A549 (cell line): ENCODE measurements at regions not wholly inside any gene's neighbourhood (a gene's known extent, or its start where the extent isn't known, plus 50 kb on each side); places are given as distances from the start of the nearest gene placed in this dataset.
A peak's percentile ranks its signal among the peaks of the same experiment; 100 is the strongest.

ENCODE experiments used
- ATAC-seq, 2 experiments: fragments of 200-7000 bp in 1 of 2; fragments of >200 bp in 1 of 2; cut with Nextera tagmentation in 1 of 2; cut with Tn5 transposase in 1 of 2; 3 replicates each; pipeline versions ENCODE4 v1.8.0 to v1.9.1; 2018 to 2020; ENCODE audit warnings: mild to moderate bottlenecking in 1 of 2, moderate library complexity in 1 of 2
- CTCF ChIA-PET: fragments of 300-600 bp; sonication (Branson Sonifier 250); formaldehyde crosslinking; extraction: SDS; loops from one replicate; lab custom pipeline; 2021; ENCODE audit warnings: antibody characterized with exemption, inconsistent platforms; lab: Yijun Ruan, JAX
- POLR2A ChIA-PET: fragments of 350-600 bp; formaldehyde crosslinking; extraction: SDS; loops from one replicate; lab custom pipeline; 2021; ENCODE audit warnings: antibody characterized with exemption, inconsistent platforms; lab: Yijun Ruan, JAX
- DNase-seq, 2 experiments: peaks; one replicate each; pipeline versions ENCODE4 v3.0.0 to v3.0.0-alpha.2; 2011 to 2016; ENCODE audit warnings: low read depth in 1 of 2, low spot score in 1 of 2
- FAIRE-seq: peaks from 2 replicates; lab custom pipeline; 2011; peaks lifted over from hg19 to GRCh38; lab: Jason Lieb, UNC
- H3K27ac ChIP-seq, 2 experiments: fragments of >200 bp; sonication (Bioruptor Twin); formaldehyde crosslinking; 3 replicates each; pipeline ENCODE4 v1.5.1; 2016 to 2017
- H3K4me1 ChIP-seq: fragments of >200 bp; sonication (Bioruptor Twin); formaldehyde crosslinking; 3 replicates; pipeline ENCODE4 v1.6.1; 2016
- H3K4me2 ChIP-seq: fragments of >200 bp; sonication (Bioruptor Twin); formaldehyde crosslinking; 3 replicates; pipeline ENCODE4 v1.6.1; 2016
- H3K4me3 ChIP-seq: fragments of >200 bp; sonication (Bioruptor Twin); formaldehyde crosslinking; 3 replicates; pipeline ENCODE4 v1.5.1; 2016
- H3K9me3 ChIP-seq: fragments of >200 bp; sonication (Bioruptor Twin); formaldehyde crosslinking; 3 replicates; pipeline ENCODE4 v1.6.1; 2016
- ATOH8 ChIP-seq: fragments of 250-450 bp; sonication (Bioruptor Pico); IDR thresholded peaks from 2 replicates; pipeline ENCODE4 v1.5.0; 2020; ENCODE audit warnings: low read depth, mild to moderate bottlenecking, moderate library complexity
- CEBPB ChIP-seq, 2 experiments: fragments of >200 bp in 1 of 2; sonication (Bioruptor Twin) in 1 of 2; formaldehyde crosslinking in 1 of 2; IDR thresholded peaks; 2 replicates each; pipeline ENCODE4 v1.6.1; 2012 to 2016
- ELK1 ChIP-seq: fragments of 150-350 bp; IDR thresholded peaks from 2 replicates; pipeline ENCODE4 v1.6.1; 2014; ENCODE audit warnings: low read depth, mild to moderate bottlenecking, low read length
- ESRRA ChIP-seq: fragments of 150-350 bp; IDR thresholded peaks from 2 replicates; pipeline ENCODE4 v1.6.1; 2014; ENCODE audit warnings: mild to moderate bottlenecking, low read length, borderline replicate concordance
- HES2 ChIP-seq: fragments of >200 bp; sonication (Bioruptor Twin); formaldehyde crosslinking; IDR thresholded peaks from 2 replicates; pipeline ENCODE4 v1.6.1; 2016
- HOXA7 ChIP-seq: fragments of 250-450 bp; sonication (Bioruptor Pico); IDR thresholded peaks from 2 replicates; pipeline ENCODE4 v1.5.0; 2020; ENCODE audit warnings: mild to moderate bottlenecking, moderate library complexity
- HOXB5 ChIP-seq: fragments of 250-450 bp; sonication (Bioruptor Pico); IDR thresholded peaks from 2 replicates; pipeline ENCODE4 v1.5.0; 2020; ENCODE audit warnings: mild to moderate bottlenecking, moderate library complexity
- JUNB ChIP-seq: fragments of >200 bp; sonication (Bioruptor Twin); formaldehyde crosslinking; IDR thresholded peaks from 2 replicates; pipeline ENCODE4 v1.6.1; 2016
- MAX ChIP-seq: IDR thresholded peaks from 2 replicates; pipeline ENCODE4 v1.6.1; 2012
- NFE2L2 ChIP-seq: fragments of 150-350 bp; conservative IDR thresholded peaks from 2 replicates; pipeline ENCODE4 v1.6.1; 2014; ENCODE audit warnings: low read length
- NPAS2 ChIP-seq: fragments of 250-450 bp; sonication (Bioruptor Pico); IDR thresholded peaks from 2 replicates; pipeline ENCODE4 v1.8.0; 2022; ENCODE audit warnings: mild to moderate bottlenecking, moderate library complexity, borderline replicate concordance
- PHF8 ChIP-seq: fragments of 200-600 bp; sonication (generic); IDR thresholded peaks from 2 replicates; pipeline ENCODE4 v1.6.1; 2016; ENCODE audit warnings: low read depth, mild to moderate bottlenecking, antibody characterized with exemption, moderate library complexity, borderline replicate concordance
- RAD21 ChIP-seq, 2 experiments: fragments of >200 bp in 1 of 2; sonication (Bioruptor Twin) in 1 of 2; formaldehyde crosslinking in 1 of 2; IDR thresholded peaks in 1 of 2; conservative IDR thresholded peaks in 1 of 2; 2 replicates in 1 of 2; 3 replicates in 1 of 2; pipeline ENCODE4 v1.6.1; 2012 to 2018; ENCODE audit warnings: inconsistent platforms in 1 of 2
- RARB ChIP-seq: fragments of 250-450 bp; sonication (Bioruptor Pico); IDR thresholded peaks from 2 replicates; pipeline ENCODE4 v1.8.0; 2021; ENCODE audit warnings: mild to moderate bottlenecking, moderate library complexity
- RCOR1 ChIP-seq: fragments of 150-350 bp; IDR thresholded peaks from 2 replicates; pipeline ENCODE4 v1.6.1; 2014; ENCODE audit warnings: antibody characterized with exemption, low read length, low read depth
- REST ChIP-seq: fragments of 200-600 bp; sonication (generic); IDR thresholded peaks from 2 replicates; pipeline ENCODE4 v1.6.1; 2016; ENCODE audit warnings: antibody characterized with exemption, mild to moderate bottlenecking, moderate library complexity
- RFX5 ChIP-seq: fragments of 450-650 bp; IDR thresholded peaks from 2 replicates; pipeline ENCODE4 v1.7.1; 2014; ENCODE audit warnings: antibody characterized with exemption, mild to moderate bottlenecking, moderate library complexity
- SREBF2 ChIP-seq: fragments of 450-650 bp; IDR thresholded peaks from 2 replicates; pipeline ENCODE4 v1.6.1; 2014; ENCODE audit warnings: mild to moderate bottlenecking, moderate library complexity
- TFCP2L1 ChIP-seq: fragments of 250-450 bp; sonication (Bioruptor Pico); IDR thresholded peaks from 2 replicates; pipeline ENCODE4 v1.5.0; 2021; ENCODE audit warnings: mild to moderate bottlenecking
- USF2 ChIP-seq: fragments of 450-650 bp; IDR thresholded peaks from 2 replicates; pipeline ENCODE4 v1.6.1; 2014; ENCODE audit warnings: antibody characterized with exemption
- ZC3H11A ChIP-seq: fragments of 450-650 bp; IDR thresholded peaks from 2 replicates; pipeline ENCODE4 v1.6.1; 2014; ENCODE audit warnings: antibody characterized with exemption, mild to moderate bottlenecking
- ZFP36 ChIP-seq: fragments of 450-650 bp; IDR thresholded peaks from 2 replicates; pipeline ENCODE4 v1.6.1; 2014; ENCODE audit warnings: borderline replicate concordance; ENCODE audit not compliant: partially characterized antibody
- ZNF302 ChIP-seq: fragments of 250-450 bp; sonication (Bioruptor Pico); IDR thresholded peaks from 2 replicates; pipeline ENCODE4 v1.9.0; 2021; ENCODE audit warnings: inconsistent platforms, mild to moderate bottlenecking, moderate library complexity
- WGBS: methylation state at CpG from one replicate; pipeline ENCODE4 v1.1.6; 2017; ENCODE audit errors: missing lambda C conversion rate; 5-methylcytosine and 5-hydroxymethylcytosine counted together

GRCh38 chr4:41408150-41408549 is 129.8 kb upstream of the LIMCH1 start:
- POLR2A ChIA-PET: no interaction called here

GRCh38 chr4:41408859-41409593 is 128.9 kb upstream of the LIMCH1 start:
- TF ChIP-seq ATOH8 (CRISPR knock-in tag) (no peak), ESRRA (no peak), NFE2L2 (no peak), ELK1 (no peak), TFCP2L1 (CRISPR knock-in tag) (no peak), RFX5 (no peak), USF2 (no peak), ZC3H11A (no peak), CEBPB (IDR thresholded peaks at IDR 0.05) (no peak), HES2 (no peak), NPAS2 (no peak), RCOR1 (no peak), PHF8 (no peak), REST (no peak), HOXA7 (CRISPR knock-in tag) (no peak), RAD21 (conservative IDR thresholded peaks at IDR 0.05 in 1 of 2, IDR thresholded peaks at IDR 0.05 in 1 of 2) (no peak), ZNF302 (CRISPR knock-in tag) (no peak), SREBF2 (no peak), HOXB5 (CRISPR knock-in tag) (no peak)
- peaks cover 96% of the 10 kb centered on the region for H3K4me1 ChIP-seq
- H3K4me2 ChIP-seq: peak overlapping the region; percentile 59
- WGBS: 53% methylated on average over 4 of the region's 4 CpGs
- H3K9me3 ChIP-seq: no peaks in the 10 kb centered on the region
- DNase-seq (no peak), ATAC-seq (no peak), FAIRE-seq (no peak)
- no peak overlapping the region for H3K4me3 ChIP-seq
- ChIA-PET POLR2A (no interaction called here), CTCF (interaction anchor here (0.6 kb wide), 1 partner anchor 517 kb away, joined by 3 read pairs; no protein-coding TSS in a partner anchor)
- peak overlapping the region; percentile 79 to 87 for H3K27ac ChIP-seq

More at GRCh38 chr4:41408150-41408549, 129.8 kb upstream of the LIMCH1 start:
- H3K4me3 ChIP-seq: no peak overlapping the region
- no peak for ATAC-seq
- H3K9me3 ChIP-seq: no peaks in the 10 kb centered on the region
- H3K4me1 ChIP-seq: peaks cover 92% of the 10 kb centered on the region
- TF ChIP-seq ESRRA: no peak
- TF ChIP-seq MAX: no peak
- no peak for TF ChIP-seq ELK1
- no peak for TF ChIP-seq NFE2L2
- no peak for TF ChIP-seq JUNB
- no peak for TF ChIP-seq ZFP36
- TF ChIP-seq RARB (CRISPR knock-in tag): no peak
- no peak for TF ChIP-seq CEBPB (IDR thresholded peaks at IDR 0.05)
- peak overlapping the region; percentile 79 to 87 for H3K27ac ChIP-seq
- FAIRE-seq: no peak
- 0% methylated on average over 1 of the region's 1 CpG for WGBS
- peak overlapping the region; percentile 59 for H3K4me2 ChIP-seq
- CTCF ChIA-PET: no interaction called here
- no peak for DNase-seq
